A673 (cell line): ENCODE measurements at regions not wholly inside any gene's neighbourhood (a gene's known extent, or its start where the extent isn't known, plus 50 kb on each side); places are given as distances from the start of the nearest gene placed in this dataset.

ENCODE experiments used
- BruUV-seq: library from RNA; stranded (reverse); fragments of 400-500 nt; replicated peaks from 2 replicates; lab custom pipeline; 2021; lab: Mats Ljungman, UMichigan
- CTCF ChIA-PET: fragments of 300-600 bp; sonication (Branson Sonifier 250); formaldehyde crosslinking; loops from one replicate; lab custom pipeline; 2022; ENCODE audit warnings: antibody characterized with exemption; lab: Charles Lee
- POLR2A ChIA-PET: fragments of 300-600 bp; sonication (Branson Sonifier 250); formaldehyde crosslinking; loops from one replicate; lab custom pipeline; 2022; ENCODE audit warnings: antibody characterized with exemption; ENCODE audit not compliant: low non-redundant PET; lab: Charles Lee
- DNase-seq: peaks from one replicate; pipeline ENCODE4 v3.0.0-alpha.2; 2015; ENCODE audit warnings: low spot score
- H3K27ac ChIP-seq: fragments of 200-600 bp; sonication (generic); 2 replicates; pipeline ENCODE4 v1.5.1; 2016; ENCODE audit warnings: mixed run types, low read depth, mild to moderate bottlenecking, mixed read lengths, antibody characterized with exemption, low read length; ENCODE audit not compliant: poor library complexity, severe bottlenecking
- H3K27me3 ChIP-seq: fragments of 200-600 bp; sonication (generic); replicated peaks from 2 replicates; pipeline ENCODE4 v1.6.1; 2017; ENCODE audit warnings: mixed run types, low read depth, mild to moderate bottlenecking, mixed read lengths, antibody characterized with exemption, low read length; ENCODE audit not compliant: insufficient read depth, poor library complexity
- H3K36me3 ChIP-seq: fragments of 200-600 bp; sonication (generic); 2 replicates; pipeline ENCODE4 v1.6.1; 2016; ENCODE audit warnings: mixed run types, mild to moderate bottlenecking, mixed read lengths, antibody characterized with exemption, low read length; ENCODE audit not compliant: insufficient read depth, poor library complexity, severe bottlenecking
- H3K4me1 ChIP-seq: fragments of 200-600 bp; sonication (generic); 2 replicates; pipeline ENCODE4 v1.6.1; 2017; ENCODE audit warnings: mixed run types, mild to moderate bottlenecking, mixed read lengths, antibody characterized with exemption, low read length; ENCODE audit not compliant: insufficient read depth, poor library complexity, severe bottlenecking
- H3K4me3 ChIP-seq: fragments of 200-600 bp; sonication (generic); 2 replicates; pipeline ENCODE4 v1.5.1; 2016; ENCODE audit warnings: low read depth, mixed run types, mild to moderate bottlenecking, mixed read lengths, low read length; ENCODE audit not compliant: poor library complexity, severe bottlenecking
- H3K9me3 ChIP-seq: fragments of 200-600 bp; sonication (generic); 2 replicates; pipeline ENCODE4 v1.6.1; 2016; ENCODE audit warnings: mixed run types, low read depth, mild to moderate bottlenecking, mixed read lengths, antibody characterized with exemption, low read length; ENCODE audit not compliant: poor library complexity, severe bottlenecking
- CTCF ChIP-seq: fragments of 300-800, 200-600 bp; sonication (generic); conservative IDR thresholded peaks from 2 replicates; pipeline ENCODE4 v1.5.1; 2017; ENCODE audit warnings: low read depth, mild to moderate bottlenecking, antibody characterized with exemption, low read length, moderate library complexity, mixed read lengths
- EZH2 ChIP-seq: fragments of 200-600 bp; sonication (generic); IDR thresholded peaks from 2 replicates; pipeline ENCODE4 v1.6.1; 2017; ENCODE audit warnings: borderline replicate concordance, low read depth, mild to moderate bottlenecking, mixed read lengths, antibody characterized with exemption, low read length; ENCODE audit not compliant: poor library complexity, severe bottlenecking
- intact Hi-C: fragments of 100-400 bp; cut with micrococcal nuclease; formaldehyde crosslinking; loops from one replicate; pipeline ENCODE4 v1.10.0; 2022; ENCODE audit not compliant: unreplicated experiment

DNA sequence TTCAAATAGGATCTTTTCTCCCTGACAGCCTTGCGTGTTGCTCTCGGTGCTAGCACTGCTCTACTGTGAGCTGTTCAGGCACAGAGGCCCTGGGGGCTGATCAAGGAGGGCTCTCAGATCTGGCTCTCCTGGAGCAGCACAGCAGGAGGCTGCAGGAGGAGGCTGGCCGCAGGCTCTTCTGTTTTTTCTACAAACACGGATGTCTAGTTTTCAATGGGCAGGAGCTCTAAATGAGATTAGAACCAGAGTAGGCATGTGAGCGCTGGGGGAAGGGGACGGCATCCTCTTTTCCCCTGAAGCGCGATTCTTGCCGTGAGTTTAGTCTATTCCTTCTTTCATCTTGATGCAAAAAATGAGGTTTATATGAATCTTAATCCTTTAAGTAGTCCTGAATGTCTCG, 61.7 kb upstream of the IRX4 start:
- ChIA-PET POLR2A (no interaction called here), CTCF (no interaction called here)
- Histone ChIP-seq H3K4me1 (no peaks in the 10 kb centered on the region), H3K4me3 (no peak overlapping the region), H3K36me3 (no peaks in the 10 kb centered on the region), H3K9me3 (no peaks in the 10 kb centered on the region), H3K27ac (no peak overlapping the region), H3K27me3 (peaks cover 29% of the 10 kb centered on the region)
- DNase-seq = no peak
- intact Hi-C loops = no loop called here
- TF ChIP-seq EZH2 (no peak), CTCF (no peak)
- BruUV-seq = no TSS peak

DNA sequence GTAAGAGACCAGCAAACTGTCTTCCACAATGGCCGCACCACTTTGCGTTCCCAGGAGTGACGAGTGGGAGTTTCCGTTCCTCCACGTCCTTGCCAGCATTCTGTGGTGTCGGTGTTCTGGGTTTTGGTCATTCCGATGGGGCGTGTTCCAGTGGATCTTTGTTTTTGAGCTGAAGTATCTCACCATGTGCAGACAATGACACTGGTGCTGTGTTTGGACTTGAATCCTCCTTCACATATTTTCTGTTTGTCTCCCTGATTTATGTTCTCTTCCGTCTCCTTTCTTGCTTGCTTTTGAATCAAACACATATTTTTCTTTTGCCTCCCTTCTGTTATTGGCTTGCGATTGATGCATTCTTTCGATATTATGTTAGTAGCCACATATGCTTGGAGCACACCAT, 60.8 kb upstream of the IRX4 start:
- intact Hi-C loops = no loop called here
- CTCF ChIA-PET = no interaction called here
- no peak overlapping the region for H3K27ac ChIP-seq
- TF ChIP-seq CTCF (no peak), EZH2 (no peak)
- H3K36me3 ChIP-seq = no peaks in the 10 kb centered on the region
- POLR2A ChIA-PET = no interaction called here
- no peak for DNase-seq
- no peak overlapping the region for H3K4me3 ChIP-seq
- no TSS peak for BruUV-seq
- no peaks in the 10 kb centered on the region for H3K9me3 ChIP-seq
- H3K27me3 ChIP-seq = peaks cover 25% of the 10 kb centered on the region
- H3K4me1 ChIP-seq = no peaks in the 10 kb centered on the region

DNA sequence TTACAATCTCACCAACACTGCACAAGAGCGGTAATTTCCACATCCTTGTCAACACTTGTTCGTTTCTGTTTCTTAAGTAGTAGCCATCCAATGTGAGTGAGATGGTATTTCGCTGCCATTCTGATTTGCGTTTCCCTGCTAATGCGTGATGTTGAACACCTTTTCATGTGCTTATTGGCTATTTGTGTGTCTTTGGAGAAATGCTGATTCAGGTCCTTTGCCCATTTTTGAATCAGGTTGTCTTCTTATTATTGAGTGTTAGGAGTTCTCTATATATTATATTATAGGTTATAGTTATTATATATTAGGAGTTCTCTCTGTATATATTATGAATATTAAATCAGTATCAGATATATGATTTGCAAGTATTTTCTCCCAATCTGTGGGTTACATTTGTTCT, 59.9 kb upstream of the IRX4 start:
- POLR2A ChIA-PET = no interaction called here

More for the DNA sequence above, 59.9 kb upstream of the IRX4 start:
- TF ChIP-seq CTCF (no peak), EZH2 (no peak)
- CTCF ChIA-PET = no interaction called here
- intact Hi-C loops = no loop called here
- H3K4me3 ChIP-seq = no peak overlapping the region
- no peaks in the 10 kb centered on the region for H3K9me3 ChIP-seq
- H3K27me3 ChIP-seq = peaks cover 26% of the 10 kb centered on the region
- no peaks in the 10 kb centered on the region for H3K36me3 ChIP-seq
- no peaks in the 10 kb centered on the region for H3K4me1 ChIP-seq
- no TSS peak for BruUV-seq
- no peak overlapping the region for H3K27ac ChIP-seq
- no peak for DNase-seq
